ENCODE measurements at regions not wholly inside any gene's neighbourhood (a gene's known extent, or its start where the extent isn't known, plus 50 kb on each side); places are given as distances from the start of the nearest gene placed in this dataset.
A peak's percentile ranks its signal among the peaks of the same experiment; 100 is the strongest.

GRCh38 chr13:48892053-48892687 lies 83.5 kb upstream of the FNDC3A start:
- Mint-ChIP-seq H3K9me3 (peaks cover 8% of the 10 kb centered on the region), H3K4me1 (peaks cover 3% of the 10 kb centered on the region), H3K27ac (no peak overlapping the region), H3K36me3 (no peaks in the 10 kb centered on the region), H3K4me3 (no peak overlapping the region), H3K27me3 (no peaks in the 10 kb centered on the region)
- ATAC-seq (ENCODE audit: low read depth) (peak; percentile 36), DNase-seq (no peak)
- POLR2A ChIA-PET, result no interaction called here

GRCh38 chr13:48892688-48893075 lies 83.0 kb upstream of the FNDC3A start:
- Mint-ChIP-seq H3K27ac (no peak overlapping the region), H3K4me1 (peaks cover 3% of the 10 kb centered on the region), H3K4me3 (no peak overlapping the region), H3K27me3 (peaks cover under 1% of the 10 kb centered on the region), H3K36me3 (no peaks in the 10 kb centered on the region), H3K9me3 (peaks cover 8% of the 10 kb centered on the region)
- POLR2A ChIA-PET, result no interaction called here
- ATAC-seq (ENCODE audit: low read depth) (no peak), DNase-seq (no peak)

DNA sequence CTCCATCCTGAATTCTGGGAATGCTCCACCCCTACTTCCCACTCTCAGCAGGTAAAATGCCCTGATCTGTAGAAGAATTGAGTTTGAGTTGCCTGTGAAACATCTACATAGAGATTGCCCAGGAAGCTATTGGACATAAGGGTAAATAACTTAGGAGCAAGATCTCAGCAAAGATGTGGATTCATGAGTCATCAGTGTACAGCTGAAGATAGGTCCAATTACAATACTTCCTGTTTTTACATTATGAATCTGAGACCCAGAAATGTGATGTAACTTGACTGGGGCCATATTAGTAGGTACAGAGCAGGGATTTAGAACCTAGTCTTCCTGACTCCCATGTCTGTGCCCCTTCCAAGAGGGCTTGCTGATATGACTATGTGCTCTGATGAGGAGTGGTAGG lies 79.4 kb upstream of the FNDC3A start:
- Mint-ChIP-seq H3K9me3 (peaks cover 16% of the 10 kb centered on the region), H3K27me3 (peaks cover 16% of the 10 kb centered on the region), H3K4me1 (peaks cover 3% of the 10 kb centered on the region), H3K27ac (no peak overlapping the region), H3K4me3 (no peak overlapping the region), H3K36me3 (peaks cover 4% of the 10 kb centered on the region)
- POLR2A ChIA-PET, result no interaction called here
- DNase-seq (no peak), ATAC-seq (ENCODE audit: low read depth) (no peak)

DNA sequence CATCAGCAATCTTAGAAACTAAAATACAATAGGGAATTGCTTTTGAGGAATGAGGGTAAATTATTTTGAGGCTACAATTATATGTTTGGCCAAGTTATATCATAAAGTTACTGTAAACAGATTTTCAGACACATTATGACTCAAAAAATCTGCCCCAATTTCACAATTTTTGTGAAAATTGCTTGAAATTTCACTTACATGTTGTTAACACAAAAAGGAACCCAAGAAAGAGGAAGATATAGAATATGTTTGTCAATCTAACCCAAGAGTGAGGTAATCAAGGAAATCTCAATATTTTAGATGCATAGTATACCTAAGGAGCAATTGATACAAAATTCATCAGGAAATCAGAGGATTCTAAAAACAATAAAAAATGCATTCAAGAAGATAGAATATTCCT lies 73.9 kb upstream of the FNDC3A start:
- DNase-seq (no peak), ATAC-seq (ENCODE audit: low read depth) (no peak)
- Mint-ChIP-seq H3K36me3 (peaks cover 4% of the 10 kb centered on the region), H3K27ac (no peak overlapping the region), H3K9me3 (peaks cover 13% of the 10 kb centered on the region), H3K27me3 (peaks cover 25% of the 10 kb centered on the region), H3K4me1 (peaks cover 2% of the 10 kb centered on the region), H3K4me3 (no peak overlapping the region)
- POLR2A ChIA-PET, result no interaction called here

DNA sequence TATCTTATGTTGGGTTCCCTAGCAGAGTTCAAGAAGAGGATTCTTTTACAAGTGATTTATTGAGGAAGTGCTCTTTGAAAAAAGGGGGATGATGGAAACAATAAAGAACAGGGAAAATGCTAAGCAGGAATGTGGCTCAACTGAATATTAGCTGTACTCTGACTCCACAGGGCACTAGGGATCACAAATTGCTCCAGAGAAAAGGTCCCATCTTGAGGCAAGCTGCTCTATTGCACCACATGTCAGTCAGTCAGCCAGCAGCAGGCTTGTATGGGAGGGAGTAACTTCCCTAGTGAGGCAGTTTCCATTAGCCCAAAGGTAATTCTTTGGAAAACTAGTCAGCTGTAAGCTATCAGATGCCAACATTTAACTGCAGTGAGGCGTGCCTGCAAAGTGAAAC lies 73.3 kb upstream of the FNDC3A start:
- DNase-seq, result no peak
- H3K36me3 Mint-ChIP-seq, result peaks cover 4% of the 10 kb centered on the region
- POLR2A ChIA-PET, result no interaction called here
- ATAC-seq (ENCODE audit: low read depth), result no peak
- peaks cover 13% of the 10 kb centered on the region for H3K9me3 Mint-ChIP-seq
- H3K27me3 Mint-ChIP-seq, result peaks cover 25% of the 10 kb centered on the region
- peaks cover 2% of the 10 kb centered on the region for H3K4me1 Mint-ChIP-seq
- H3K4me3 Mint-ChIP-seq, result no peak overlapping the region
- H3K27ac Mint-ChIP-seq, result no peak overlapping the region

- ATAC-seq (ENCODE audit: low read depth), result no peak
- H3K4me1 Mint-ChIP-seq, result peaks cover 2% of the 10 kb centered on the region
Measured at GRCh38 chr13:48904668-48905290, 70.9 kb upstream of the FNDC3A start.

DNA sequence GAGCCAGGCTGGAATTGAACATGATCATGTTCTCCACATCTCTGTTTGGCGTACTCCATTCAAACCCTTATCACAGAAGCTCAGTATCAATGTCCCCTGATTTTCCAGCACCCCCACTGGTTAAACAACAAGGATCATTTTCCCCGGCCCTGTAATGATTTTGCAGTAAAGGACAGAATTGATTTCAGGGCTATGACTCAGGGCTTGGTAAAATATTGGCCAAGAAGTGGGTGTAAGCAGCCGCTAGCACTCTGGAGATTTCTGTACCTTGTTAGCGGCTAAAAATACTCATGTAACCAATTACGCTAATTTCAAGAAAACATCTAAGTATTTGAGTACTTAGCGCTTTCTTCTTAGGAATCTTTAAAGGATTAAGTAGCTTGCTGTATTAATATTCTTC lies 69.5 kb upstream of the FNDC3A start:
- POLR2A ChIA-PET, result no interaction called here
- Mint-ChIP-seq H3K27ac (no peak overlapping the region), H3K36me3 (no peaks in the 10 kb centered on the region), H3K4me1 (peaks cover 2% of the 10 kb centered on the region), H3K27me3 (peaks cover 20% of the 10 kb centered on the region), H3K9me3 (peaks cover 3% of the 10 kb centered on the region), H3K4me3 (no peak overlapping the region)
- ATAC-seq (ENCODE audit: low read depth) (no peak), DNase-seq (no peak)

More at GRCh38 chr13:48904668-48905290, 70.9 kb upstream of the FNDC3A start:
- no peak for DNase-seq
- peaks cover 4% of the 10 kb centered on the region for H3K9me3 Mint-ChIP-seq
- H3K27ac Mint-ChIP-seq, result no peak overlapping the region
- peaks cover 21% of the 10 kb centered on the region for H3K27me3 Mint-ChIP-seq
- no peak overlapping the region for H3K4me3 Mint-ChIP-seq
- POLR2A ChIA-PET, result no interaction called here
- no peaks in the 10 kb centered on the region for H3K36me3 Mint-ChIP-seq

GRCh38 chr13:48908381-48909055 lies 67.2 kb upstream of the FNDC3A start:
- H3K27me3 Mint-ChIP-seq, result peaks cover 13% of the 10 kb centered on the region
- peaks cover 2% of the 10 kb centered on the region for H3K9me3 Mint-ChIP-seq
- no peak for DNase-seq
- H3K36me3 Mint-ChIP-seq, result no peaks in the 10 kb centered on the region
- no peak overlapping the region for H3K4me3 Mint-ChIP-seq
- peaks cover 2% of the 10 kb centered on the region for H3K4me1 Mint-ChIP-seq
- POLR2A ChIA-PET, result no interaction called here
- no peak overlapping the region for H3K27ac Mint-ChIP-seq
- ATAC-seq (ENCODE audit: low read depth), result no peak

GRCh38 chr13:48909056-48909389 lies 66.7 kb upstream of the FNDC3A start:
- Mint-ChIP-seq H3K27me3 (peaks cover 10% of the 10 kb centered on the region), H3K4me3 (no peak overlapping the region), H3K27ac (no peak overlapping the region), H3K9me3 (peaks cover 2% of the 10 kb centered on the region), H3K4me1 (peaks cover 2% of the 10 kb centered on the region), H3K36me3 (no peaks in the 10 kb centered on the region)
- POLR2A ChIA-PET, result no interaction called here
- no peak for ATAC-seq (ENCODE audit: low read depth)
- DNase-seq, result no peak

DNA sequence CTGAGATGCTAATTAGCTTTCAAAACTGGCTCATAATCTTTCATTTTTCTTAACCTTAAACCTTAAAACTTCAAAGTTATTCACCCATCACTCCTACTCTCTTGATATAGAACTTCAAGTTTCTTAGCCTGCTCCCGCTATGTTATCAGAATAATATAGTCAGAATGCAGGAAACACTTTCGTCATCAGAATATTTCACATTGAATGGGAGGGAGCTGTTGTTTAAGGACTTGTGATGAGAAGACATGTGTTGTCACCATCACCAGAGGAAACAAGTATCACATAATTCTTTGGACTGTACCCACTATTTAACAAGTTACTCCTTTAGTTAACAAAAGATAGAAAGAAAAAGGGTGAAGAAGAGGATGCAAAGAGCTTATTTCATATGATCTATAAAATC lies 65.0 kb upstream of the FNDC3A start:
- Mint-ChIP-seq H3K9me3 (peaks cover 5% of the 10 kb centered on the region), H3K27me3 (peaks cover 10% of the 10 kb centered on the region), H3K4me1 (no peaks in the 10 kb centered on the region), H3K27ac (no peak overlapping the region), H3K4me3 (no peak overlapping the region), H3K36me3 (no peaks in the 10 kb centered on the region)
- POLR2A ChIA-PET, result no interaction called here
- ATAC-seq (ENCODE audit: low read depth) (no peak), DNase-seq (no peak)

GRCh38 chr13:48919751-48920150 lies 56.0 kb upstream of the FNDC3A start:
- no peak for ATAC-seq (ENCODE audit: low read depth)
- H3K27me3 Mint-ChIP-seq, result peaks cover 10% of the 10 kb centered on the region
- no peak for DNase-seq
- no peak overlapping the region for H3K4me3 Mint-ChIP-seq
- H3K4me1 Mint-ChIP-seq, result no peaks in the 10 kb centered on the region
- peaks cover 7% of the 10 kb centered on the region for H3K9me3 Mint-ChIP-seq
- no peak overlapping the region for H3K27ac Mint-ChIP-seq
- POLR2A ChIA-PET, result no interaction called here
- no peaks in the 10 kb centered on the region for H3K36me3 Mint-ChIP-seq

DNA sequence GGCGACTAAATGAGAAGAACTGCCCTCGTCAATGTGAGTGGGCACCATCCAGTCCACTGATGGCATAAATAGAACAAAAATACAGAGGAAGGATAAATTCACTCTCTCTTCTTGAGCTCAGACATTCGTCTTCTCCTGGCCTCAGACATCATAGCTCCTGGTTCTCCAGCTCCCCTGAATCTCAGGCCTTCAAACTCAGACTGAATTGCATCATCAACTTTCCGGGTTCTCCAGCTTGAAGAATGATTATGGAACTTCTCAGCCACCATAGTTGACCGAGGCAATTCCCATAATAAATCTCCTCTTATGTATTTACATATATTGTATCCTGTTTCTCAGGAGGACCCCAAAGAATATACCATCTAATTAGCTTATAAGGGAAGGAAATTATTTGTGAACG lies 55.0 kb upstream of the FNDC3A start:
- Mint-ChIP-seq H3K4me3 (no peak overlapping the region), H3K4me1 (no peaks in the 10 kb centered on the region), H3K36me3 (no peaks in the 10 kb centered on the region), H3K27ac (no peak overlapping the region), H3K9me3 (peaks cover 4% of the 10 kb centered on the region), H3K27me3 (peaks cover 10% of the 10 kb centered on the region)
- ATAC-seq (ENCODE audit: low read depth) (no peak), DNase-seq (no peak)
- POLR2A ChIA-PET, result no interaction called here

- Mint-ChIP-seq H3K4me1 (no peaks in the 10 kb centered on the region), H3K4me3 (no peak overlapping the region), H3K9me3 (peaks cover 2% of the 10 kb centered on the region), H3K27ac (no peak overlapping the region), H3K27me3 (peaks cover 10% of the 10 kb centered on the region), H3K36me3 (peaks cover under 1% of the 10 kb centered on the region)
- ATAC-seq (ENCODE audit: low read depth), result no peak
- no peak for DNase-seq
- POLR2A ChIA-PET, result no interaction called here
Measured at GRCh38 chr13:48923376-48923775, 52.3 kb upstream of the FNDC3A start.

DNA sequence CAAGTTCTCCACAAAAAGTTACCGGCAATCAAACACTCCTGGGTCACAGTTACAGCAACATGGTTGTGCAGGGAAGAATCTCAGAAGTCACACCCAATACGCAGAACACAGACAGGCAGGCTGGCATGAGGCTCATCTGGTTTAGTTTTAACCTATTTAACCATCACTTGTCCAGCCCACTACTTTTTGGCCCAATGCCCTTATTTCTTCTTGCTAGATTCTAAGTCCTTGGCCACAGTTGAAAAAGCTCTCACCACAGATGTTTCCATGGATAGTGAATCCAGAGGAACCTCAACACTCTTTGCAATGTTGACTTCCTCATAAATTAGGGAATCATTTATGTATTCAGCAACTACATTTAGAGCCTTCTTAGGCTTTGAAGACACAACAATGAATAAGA lies 50.7 kb upstream of the FNDC3A start:
- Mint-ChIP-seq H3K9me3 (peaks cover 4% of the 10 kb centered on the region), H3K27me3 (peaks cover under 1% of the 10 kb centered on the region), H3K4me3 (no peak overlapping the region), H3K36me3 (peaks cover 2% of the 10 kb centered on the region), H3K4me1 (no peaks in the 10 kb centered on the region), H3K27ac (no peak overlapping the region)
- POLR2A ChIA-PET, result no interaction called here
- ATAC-seq (ENCODE audit: low read depth), result no peak
- DNase-seq, result no peak
